ENCODE measurements at regions not wholly inside any gene's neighbourhood (a gene's known extent, or its start where the extent isn't known, plus 50 kb on each side); places are given as distances from the start of the nearest gene placed in this dataset.

GRCh38 chr4:18666322-18666721 is 644.8 kb upstream of the LCORL start:
- Mint-ChIP-seq H3K4me3 (no peak overlapping the region), H3K9me3 (peaks cover 5% of the 10 kb centered on the region), H3K27me3 (ENCODE audit: low read depth) (no peaks in the 10 kb centered on the region), H3K27ac (no peak overlapping the region), H3K4me1 (no peaks in the 10 kb centered on the region), H3K36me3 (no peaks in the 10 kb centered on the region)
- TF ChIP-seq CTCF (IDR thresholded peaks at IDR 0.05; ENCODE audit: unreplicated experiment), result no peak
- no peak for DNase-seq (ENCODE audit: low spot score in 2 of 2, unreplicated experiment in 2 of 2)

GRCh38 chr4:18664171-18664570 is 642.6 kb upstream of the LCORL start:
- no peak for DNase-seq (ENCODE audit: low spot score in 2 of 2, unreplicated experiment in 2 of 2)
- no peak overlapping the region for H3K4me3 Mint-ChIP-seq
- no peaks in the 10 kb centered on the region for H3K4me1 Mint-ChIP-seq
- no peaks in the 10 kb centered on the region for H3K36me3 Mint-ChIP-seq
- no peaks in the 10 kb centered on the region for H3K27me3 Mint-ChIP-seq (ENCODE audit: low read depth)
- no peaks in the 10 kb centered on the region for H3K9me3 Mint-ChIP-seq
- H3K27ac Mint-ChIP-seq, result no peak overlapping the region
- TF ChIP-seq CTCF (IDR thresholded peaks at IDR 0.05; ENCODE audit: unreplicated experiment), result no peak

- no peak for TF ChIP-seq CTCF (IDR thresholded peaks at IDR 0.05; ENCODE audit: unreplicated experiment)
- peak overlapping the region; percentile 85 for H3K27ac Mint-ChIP-seq
- DNase-seq (ENCODE audit: low spot score in 2 of 2, unreplicated experiment in 2 of 2), result no peak
- peaks cover 17% of the 10 kb centered on the region for H3K36me3 Mint-ChIP-seq
- H3K27me3 Mint-ChIP-seq (ENCODE audit: low read depth), result no peaks in the 10 kb centered on the region
- no peak overlapping the region for H3K4me3 Mint-ChIP-seq
- H3K4me1 Mint-ChIP-seq, result peaks cover 37% of the 10 kb centered on the region
- H3K9me3 Mint-ChIP-seq, result peaks cover 33% of the 10 kb centered on the region
These were observed 623.8 kb upstream of the LCORL start for GRCh38 chr4:18645351-18645750.

GRCh38 chr4:18641334-18641733 is 619.8 kb upstream of the LCORL start:
- H3K9me3 Mint-ChIP-seq, result peaks cover 3% of the 10 kb centered on the region
- H3K4me3 Mint-ChIP-seq, result no peak overlapping the region
- no peaks in the 10 kb centered on the region for H3K27me3 Mint-ChIP-seq (ENCODE audit: low read depth)
- no peak for DNase-seq (ENCODE audit: low spot score in 2 of 2, unreplicated experiment in 2 of 2)
- TF ChIP-seq CTCF (IDR thresholded peaks at IDR 0.05; ENCODE audit: unreplicated experiment), result no peak
- H3K4me1 Mint-ChIP-seq, result peaks cover 32% of the 10 kb centered on the region
- H3K36me3 Mint-ChIP-seq, result no peaks in the 10 kb centered on the region
- no peak overlapping the region for H3K27ac Mint-ChIP-seq

- peaks cover 3% of the 10 kb centered on the region for H3K9me3 Mint-ChIP-seq
- no peaks in the 10 kb centered on the region for H3K36me3 Mint-ChIP-seq
- DNase-seq (ENCODE audit: low spot score in 2 of 2, unreplicated experiment in 2 of 2), result no peak
- H3K4me1 Mint-ChIP-seq, result peaks cover 13% of the 10 kb centered on the region
- H3K4me3 Mint-ChIP-seq, result no peak overlapping the region
- no peak overlapping the region for H3K27ac Mint-ChIP-seq
- no peaks in the 10 kb centered on the region for H3K27me3 Mint-ChIP-seq (ENCODE audit: low read depth)
- no peak for TF ChIP-seq CTCF (IDR thresholded peaks at IDR 0.05; ENCODE audit: unreplicated experiment)
These were observed 616.5 kb upstream of the LCORL start for GRCh38 chr4:18638031-18638430.

GRCh38 chr4:18636001-18636585 is 614.5 kb upstream of the LCORL start:
- Mint-ChIP-seq H3K4me1 (peaks cover 12% of the 10 kb centered on the region), H3K4me3 (no peak overlapping the region), H3K27me3 (ENCODE audit: low read depth) (no peaks in the 10 kb centered on the region), H3K9me3 (peaks cover 12% of the 10 kb centered on the region), H3K27ac (no peak overlapping the region), H3K36me3 (no peaks in the 10 kb centered on the region)
- DNase-seq (ENCODE audit: low spot score in 2 of 2, unreplicated experiment in 2 of 2), result no peak
- TF ChIP-seq CTCF (IDR thresholded peaks at IDR 0.05; ENCODE audit: unreplicated experiment), result no peak
